Stomach (tissue), 4 donors: ENCODE measurements at regions not wholly inside any gene's neighbourhood (a gene's known extent, or its start where the extent isn't known, plus 50 kb on each side); places are given as distances from the start of the nearest gene placed in this dataset.

ENCODE experiments used
- CTCF ChIP-seq, 7 experiments: fragments of 450-650 bp in 4 of 7; fragments of 200-600 bp in 3 of 7; sonication (generic) in 3 of 7; IDR thresholded peaks; one replicate each; pipeline ENCODE4 v1.5.1; 2016 to 2019; ENCODE audit warnings: antibody characterized with exemption in 7 of 7, control low read depth in 2 of 7, mild to moderate bottlenecking in 1 of 7
- POLR2A ChIP-seq, 4 donors: fragments of 450-650 bp; IDR thresholded peaks; one replicate each; pipeline ENCODE4 v1.6.1; 2016; ENCODE audit warnings: antibody characterized with exemption in 4 of 4, control low read depth in 2 of 4, mild to moderate bottlenecking in 1 of 4, moderate library complexity in 1 of 4
- POLR2AphosphoS5 ChIP-seq, 3 donors: sonication (generic); formaldehyde crosslinking; IDR thresholded peaks; one replicate each; pipeline ENCODE4 v1.6.1; 2016; ENCODE audit warnings: antibody characterized with exemption in 3 of 3

GRCh38 chr12:89263900-89264299, 88.4 kb downstream of the DUSP6 start:
- TF ChIP-seq POLR2A (IDR thresholded peaks at IDR 0.05) (no peak), CTCF (IDR thresholded peaks at IDR 0.05) (no peak), POLR2AphosphoS5 (IDR thresholded peaks at IDR 0.05) (peak in 1 of 3 donors; percentile 33)
